ENCODE measurements at regions not wholly inside any gene's neighbourhood (a gene's known extent, or its start where the extent isn't known, plus 50 kb on each side); places are given as distances from the start of the nearest gene placed in this dataset.

- TF ChIP-seq ZNF740 (CRISPR knock-in tag; IDR thresholded peaks at IDR 0.05) = no peak
- no peak for TF ChIP-seq MAZ (IDR thresholded peaks at IDR 0.05; ENCODE audit: borderline replicate concordance, low read depth, low read length)
- TF ChIP-seq MAZ (CRISPR knock-in tag; IDR thresholded peaks at IDR 0.05; ENCODE audit: low read depth) = no peak
- TF ChIP-seq THAP9 (CRISPR knock-in tag; IDR thresholded peaks at IDR 0.05; ENCODE audit: borderline replicate concordance) = no peak
- no peak for TF ChIP-seq JUN (CRISPR knock-in tag; IDR thresholded peaks at IDR 0.05)
- no peak for TF ChIP-seq POLR2A (IDR thresholded peaks at IDR 0.05; ENCODE audit: insufficient read depth in 1 of 2, low read depth in 2 of 2, low read length in 2 of 2)
- no peak for TF ChIP-seq ZNF562 (CRISPR knock-in tag; IDR thresholded peaks at IDR 0.05; ENCODE audit: borderline replicate concordance)
- TF ChIP-seq EZH2 (conservative IDR thresholded peaks at IDR 0.05; ENCODE audit: low read depth, low read length) = no peak
- TF ChIP-seq BHLHE40 (IDR thresholded peaks at IDR 0.05; ENCODE audit: low read length) = no peak
- no peak for TF ChIP-seq CTCF (CRISPR knock-in tag; IDR thresholded peaks at IDR 0.05)
- TF ChIP-seq CREB1 (IDR thresholded peaks at IDR 0.05) = no peak
- TF ChIP-seq CREB1 (CRISPR knock-in tag; IDR thresholded peaks at IDR 0.05) = no peak
- no peak for TF ChIP-seq FIP1L1 (IDR thresholded peaks at IDR 0.05; ENCODE audit: borderline replicate concordance, insufficient read depth, low read depth, low read length)
- TF ChIP-seq MAFK (conservative IDR thresholded peaks at IDR 0.05 in 1 of 2, IDR thresholded peaks at IDR 0.05 in 1 of 2; ENCODE audit: low read length in 2 of 2) = no peak
Measured at GRCh38 chr2:120425014-120425413, 79.1 kb downstream of the INHBB start.
